BJ (cell line): ENCODE measurements at regions not wholly inside any gene's neighbourhood (a gene's known extent, or its start where the extent isn't known, plus 50 kb on each side); places are given as distances from the start of the nearest gene placed in this dataset.

Source experiments
- CTCF ChIA-PET: fragments of 350-600 bp; formaldehyde crosslinking; extraction: SDS; loops from one replicate; lab custom pipeline; 2021; ENCODE audit warnings: antibody characterized with exemption, inconsistent platforms; lab: Yijun Ruan, JAX
- POLR2A ChIA-PET: fragments of 300-600 bp; sonication (Branson Sonifier 250); formaldehyde crosslinking; extraction: SDS; loops from one replicate; lab custom pipeline; 2021; ENCODE audit warnings: antibody characterized with exemption; lab: Charles Lee
- DNase-seq: peaks from one replicate; pipeline ENCODE4 v3.0.0-alpha.2; 2011; ENCODE audit warnings: low read depth
- H3K27me3 ChIP-seq: 2 replicates; pipeline ENCODE4 v1.6.0; 2011; ENCODE audit warnings: low read length; ENCODE audit not compliant: control insufficient read depth, insufficient read depth
- H3K36me3 ChIP-seq: 2 replicates; pipeline ENCODE4 v1.5.1; 2011; ENCODE audit warnings: low read length; ENCODE audit not compliant: control insufficient read depth, insufficient read depth
- H3K4me3 ChIP-seq: 2 replicates; pipeline ENCODE4 v1.5.1; 2011; ENCODE audit warnings: low read depth, mild to moderate bottlenecking, control low read depth, low read length
- TF ChIP-seq, protein P1 (sequence below): IDR thresholded peaks from 2 replicates; pipeline ENCODE4 v1.5.1; 2011; ENCODE audit warnings: low read depth, mild to moderate bottlenecking, control low read depth, inconsistent platforms, low read length, moderate library complexity; ENCODE audit not compliant: insufficient read depth

DNA sequence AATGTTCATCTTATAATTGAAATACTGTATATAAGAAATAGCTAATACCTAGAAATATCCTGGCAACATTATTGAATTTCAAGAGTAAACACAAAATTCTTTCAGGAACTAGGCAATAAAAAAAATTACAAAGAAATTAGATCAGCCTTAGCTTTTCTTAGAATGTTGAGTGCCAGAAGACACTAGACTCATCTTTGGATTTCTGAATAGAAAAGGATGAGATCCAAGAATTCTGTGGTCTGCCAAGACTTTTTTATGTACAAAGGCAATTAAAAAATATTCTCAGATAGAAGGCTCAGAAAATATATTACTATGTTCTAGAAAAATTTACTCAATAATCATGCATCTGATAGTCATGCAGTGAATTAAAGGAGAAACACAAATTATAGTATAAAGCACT, 294.5 kb upstream of the CDIN1 start:
- peak; percentile 51 for DNase-seq
- no peak overlapping the region for H3K4me3 ChIP-seq
- CTCF ChIA-PET = interaction anchor here (0.6 kb wide), 1 partner anchor 234 kb away, joined by 3 read pairs; no protein-coding TSS in a partner anchor
- TF ChIP-seq, protein P1, sequence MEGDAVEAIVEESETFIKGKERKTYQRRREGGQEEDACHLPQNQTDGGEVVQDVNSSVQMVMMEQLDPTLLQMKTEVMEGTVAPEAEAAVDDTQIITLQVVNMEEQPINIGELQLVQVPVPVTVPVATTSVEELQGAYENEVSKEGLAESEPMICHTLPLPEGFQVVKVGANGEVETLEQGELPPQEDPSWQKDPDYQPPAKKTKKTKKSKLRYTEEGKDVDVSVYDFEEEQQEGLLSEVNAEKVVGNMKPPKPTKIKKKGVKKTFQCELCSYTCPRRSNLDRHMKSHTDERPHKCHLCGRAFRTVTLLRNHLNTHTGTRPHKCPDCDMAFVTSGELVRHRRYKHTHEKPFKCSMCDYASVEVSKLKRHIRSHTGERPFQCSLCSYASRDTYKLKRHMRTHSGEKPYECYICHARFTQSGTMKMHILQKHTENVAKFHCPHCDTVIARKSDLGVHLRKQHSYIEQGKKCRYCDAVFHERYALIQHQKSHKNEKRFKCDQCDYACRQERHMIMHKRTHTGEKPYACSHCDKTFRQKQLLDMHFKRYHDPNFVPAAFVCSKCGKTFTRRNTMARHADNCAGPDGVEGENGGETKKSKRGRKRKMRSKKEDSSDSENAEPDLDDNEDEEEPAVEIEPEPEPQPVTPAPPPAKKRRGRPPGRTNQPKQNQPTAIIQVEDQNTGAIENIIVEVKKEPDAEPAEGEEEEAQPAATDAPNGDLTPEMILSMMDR = no peak
- no peaks in the 10 kb centered on the region for H3K36me3 ChIP-seq
- no peaks in the 10 kb centered on the region for H3K27me3 ChIP-seq
- POLR2A ChIA-PET = no interaction called here

DNA sequence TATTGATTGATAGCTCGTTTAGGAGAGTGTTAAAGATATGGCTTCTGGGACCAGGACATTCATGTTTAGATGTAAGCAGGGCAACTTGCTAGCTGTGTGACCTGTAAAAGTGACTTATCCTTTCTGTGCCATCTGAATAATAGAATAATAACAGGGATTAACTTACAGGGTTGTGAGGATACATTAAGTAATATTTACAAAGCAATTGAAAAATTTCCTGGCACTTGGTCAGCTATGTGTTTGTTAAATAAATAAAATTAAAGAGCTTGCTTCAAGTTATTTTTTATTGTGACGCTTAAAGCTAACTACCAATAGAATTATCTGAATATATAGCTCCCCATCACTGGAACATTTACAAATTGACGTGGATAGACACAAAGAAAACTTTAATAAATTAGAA, 287.9 kb upstream of the CDIN1 start:
- Histone ChIP-seq H3K27me3 (no peaks in the 10 kb centered on the region), H3K36me3 (no peaks in the 10 kb centered on the region), H3K4me3 (no peak overlapping the region)
- ChIA-PET POLR2A (no interaction called here), CTCF (no interaction called here)
- TF ChIP-seq, protein P1 = no peak
- DNase-seq = no peak

DNA sequence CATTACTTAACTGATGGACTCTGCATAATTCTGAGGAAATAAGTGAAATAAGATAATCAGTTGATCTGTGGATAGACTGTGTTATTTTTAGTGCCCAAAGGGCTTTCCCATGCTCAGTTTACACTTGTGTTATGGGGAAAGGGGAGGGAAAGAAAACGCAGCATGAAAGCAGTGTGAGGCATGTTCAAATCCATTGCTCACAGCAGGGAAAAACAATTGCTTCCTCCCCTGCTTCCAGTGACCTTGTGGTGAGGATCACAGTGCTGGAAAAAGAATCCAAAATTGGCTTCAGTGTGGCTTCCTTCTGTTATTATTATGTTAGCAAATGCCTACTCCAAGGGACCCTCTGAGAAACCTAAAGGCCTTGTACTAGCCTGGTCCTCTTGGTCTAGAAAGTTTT, 285.1 kb upstream of the CDIN1 start:
- POLR2A ChIA-PET = no interaction called here
- H3K4me3 ChIP-seq = no peak overlapping the region
- DNase-seq = no peak
- no peaks in the 10 kb centered on the region for H3K36me3 ChIP-seq
- CTCF ChIA-PET = no interaction called here
- TF ChIP-seq, protein P1 = no peak
- H3K27me3 ChIP-seq = no peaks in the 10 kb centered on the region

- Histone ChIP-seq H3K36me3 (no peaks in the 10 kb centered on the region), H3K27me3 (no peaks in the 10 kb centered on the region), H3K4me3 (no peak overlapping the region)
- ChIA-PET CTCF (no interaction called here), POLR2A (no interaction called here)
- TF ChIP-seq, protein P1 = no peak
- no peak for DNase-seq
Observed at GRCh38 chr15:36301947-36302346, 277.5 kb upstream of the CDIN1 start.

DNA sequence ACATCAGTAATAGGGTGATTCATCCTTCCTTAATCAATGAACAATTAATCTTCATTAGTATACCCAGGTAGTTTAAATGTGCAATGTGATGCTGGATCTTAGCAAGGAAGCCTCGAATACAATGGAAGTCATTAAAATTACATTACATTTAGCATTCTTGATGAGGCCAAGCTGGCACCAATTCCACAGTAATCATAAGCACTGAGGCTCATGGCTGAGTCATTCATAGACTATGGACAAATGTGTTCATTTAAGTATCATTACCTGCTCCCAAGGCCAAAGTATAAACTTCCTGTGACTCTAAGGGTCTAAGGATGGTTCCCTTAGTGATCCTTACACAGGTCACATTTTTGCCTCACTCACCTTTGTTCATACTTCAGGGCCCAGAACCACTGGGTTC, 266.4 kb upstream of the CDIN1 start:
- CTCF ChIA-PET = no interaction called here
- Histone ChIP-seq H3K36me3 (no peaks in the 10 kb centered on the region), H3K27me3 (no peaks in the 10 kb centered on the region), H3K4me3 (no peak overlapping the region)
- TF ChIP-seq, protein P1 = no peak
- POLR2A ChIA-PET = no interaction called here
- DNase-seq = no peak
